Vagina (tissue), 2 donors: ENCODE measurements at regions not wholly inside any gene's neighbourhood (a gene's known extent, or its start where the extent isn't known, plus 50 kb on each side); places are given as distances from the start of the nearest gene placed in this dataset.

Experiments
- DNase-seq, 2 donors: peaks; one replicate each; pipeline ENCODE4 v3.0.0-alpha.2; 2017; ENCODE audit errors: extremely low spot score in 2 of 2
- H3K27ac ChIP-seq: fragments of 200-600 bp; sonication (generic); one replicate; pipeline ENCODE4 v1.5.1; 2019
- H3K27me3 ChIP-seq: fragments of 200-600 bp; sonication (generic); one replicate; pipeline ENCODE4 v1.5.1; 2019
- H3K36me3 ChIP-seq, 2 donors: fragments of 200-600 bp; sonication (generic); one replicate each; pipeline ENCODE4 v1.5.1; 2017 to 2019
- H3K4me1 ChIP-seq: fragments of 200-600 bp; sonication (generic); one replicate; pipeline ENCODE4 v1.5.1; 2019
- H3K4me3 ChIP-seq, 2 donors: fragments of 200-600 bp; sonication (generic); 1 replicate in 1 of 2; 2 replicates in 1 of 2; pipeline ENCODE4 v1.5.1; 2016 to 2019
- H3K9me3 ChIP-seq: fragments of 200-600 bp; sonication (generic); one replicate; pipeline ENCODE4 v1.5.1; 2019
- CTCF ChIP-seq, 3 experiments: fragments of 450-650 bp in 2 of 3; fragments of 200-600 bp in 1 of 3; sonication (generic) in 1 of 3; IDR thresholded peaks; one replicate each; pipeline ENCODE4 v1.5.1; 2017 to 2019; ENCODE audit warnings: antibody characterized with exemption in 3 of 3, mild to moderate bottlenecking in 2 of 3, moderate library complexity in 2 of 3
- POLR2A ChIP-seq, 2 donors: fragments of 450-650 bp; IDR thresholded peaks; one replicate each; pipeline ENCODE4 v1.6.1; 2017; ENCODE audit warnings: antibody characterized with exemption in 2 of 2, mild to moderate bottlenecking in 2 of 2, moderate library complexity in 2 of 2
- POLR2AphosphoS5 ChIP-seq, 2 donors: sonication (generic); formaldehyde crosslinking; IDR thresholded peaks; one replicate each; pipeline ENCODE4 v1.9.0; 2017; ENCODE audit warnings: antibody characterized with exemption in 2 of 2, mild to moderate bottlenecking in 2 of 2, low read depth in 1 of 2; ENCODE audit not compliant: insufficient read depth in 1 of 2
- intact Hi-C: fragments of 100-400 bp; cut with DNase I; formaldehyde crosslinking; loops from one replicate; pipeline ENCODE4 v1.15.1; 2023

GRCh38 chr3:494190-494589 is 297.6 kb downstream of the CHL1 start:
- H3K4me1 ChIP-seq: no peaks in the 10 kb centered on the region
- H3K27me3 ChIP-seq: no peaks in the 10 kb centered on the region
- DNase-seq: no peak
- no peak overlapping the region for H3K4me3 ChIP-seq
- no peaks in the 10 kb centered on the region for H3K36me3 ChIP-seq
- intact Hi-C loops: no loop called here
- H3K9me3 ChIP-seq: no peaks in the 10 kb centered on the region
- no peak overlapping the region for H3K27ac ChIP-seq
- TF ChIP-seq POLR2AphosphoS5 (IDR thresholded peaks at IDR 0.05; ENCODE audit: insufficient read depth in 1 of 2, low read depth in 1 of 2) (no peak), POLR2A (IDR thresholded peaks at IDR 0.05) (no peak), CTCF (IDR thresholded peaks at IDR 0.05) (no peak)

- no peak for DNase-seq
- Histone ChIP-seq H3K27ac (no peak overlapping the region), H3K4me1 (no peaks in the 10 kb centered on the region), H3K4me3 (no peak overlapping the region), H3K36me3 (no peaks in the 10 kb centered on the region), H3K27me3 (no peaks in the 10 kb centered on the region), H3K9me3 (no peaks in the 10 kb centered on the region)
- TF ChIP-seq CTCF (IDR thresholded peaks at IDR 0.05) (no peak), POLR2A (IDR thresholded peaks at IDR 0.05) (no peak), POLR2AphosphoS5 (IDR thresholded peaks at IDR 0.05; ENCODE audit: insufficient read depth in 1 of 2, low read depth in 1 of 2) (no peak)
- intact Hi-C loops: no loop called here
Observed at GRCh38 chr3:498487-498886, 301.9 kb downstream of the CHL1 start.

GRCh38 chr3:499001-499761 is 302.6 kb downstream of the CHL1 start:
- Histone ChIP-seq H3K36me3 (no peaks in the 10 kb centered on the region), H3K9me3 (no peaks in the 10 kb centered on the region), H3K27me3 (no peaks in the 10 kb centered on the region), H3K4me1 (no peaks in the 10 kb centered on the region), H3K27ac (no peak overlapping the region), H3K4me3 (no peak overlapping the region)
- intact Hi-C loops: no loop called here
- no peak for TF ChIP-seq POLR2AphosphoS5 (IDR thresholded peaks at IDR 0.05; ENCODE audit: insufficient read depth in 1 of 2, low read depth in 1 of 2)
- TF ChIP-seq POLR2A (IDR thresholded peaks at IDR 0.05): no peak
- TF ChIP-seq CTCF (IDR thresholded peaks at IDR 0.05): no peak
- DNase-seq: no peak

GRCh38 chr3:502486-502885 is 305.9 kb downstream of the CHL1 start:
- intact Hi-C loops: no loop called here
- H3K27me3 ChIP-seq: no peaks in the 10 kb centered on the region
- TF ChIP-seq POLR2AphosphoS5 (IDR thresholded peaks at IDR 0.05; ENCODE audit: insufficient read depth in 1 of 2, low read depth in 1 of 2) (no peak), CTCF (IDR thresholded peaks at IDR 0.05) (no peak), POLR2A (IDR thresholded peaks at IDR 0.05) (no peak)
- no peaks in the 10 kb centered on the region for H3K36me3 ChIP-seq
- no peak for DNase-seq
- no peak overlapping the region for H3K4me3 ChIP-seq
- H3K9me3 ChIP-seq: no peaks in the 10 kb centered on the region
- H3K27ac ChIP-seq: no peak overlapping the region
- no peaks in the 10 kb centered on the region for H3K4me1 ChIP-seq

- Histone ChIP-seq H3K36me3 (no peaks in the 10 kb centered on the region), H3K27me3 (no peaks in the 10 kb centered on the region)
- intact Hi-C loops: no loop called here
Observed at GRCh38 chr3:513301-513700, 316.7 kb downstream of the CHL1 start.

More at GRCh38 chr3:513301-513700, 316.7 kb downstream of the CHL1 start:
- no peak for DNase-seq
- no peak for TF ChIP-seq CTCF (IDR thresholded peaks at IDR 0.05)
- Histone ChIP-seq H3K27ac (no peak overlapping the region), H3K4me1 (no peaks in the 10 kb centered on the region), H3K9me3 (no peaks in the 10 kb centered on the region), H3K4me3 (no peak overlapping the region)
